AG09319 (cell line): ENCODE measurements at regions not wholly inside any gene's neighbourhood (a gene's known extent, or its start where the extent isn't known, plus 50 kb on each side); places are given as distances from the start of the nearest gene placed in this dataset.
"Not testable (repeated sequence)": the region's sequence is repeated elsewhere in the genome, so short reads cannot be mapped to it uniquely, and the experiment has no call there.

Experiments used
- DNase-seq: peaks from one replicate; pipeline ENCODE4 v3.0.0-alpha.2; 2010; ENCODE audit warnings: low read depth; ENCODE audit errors: extremely low read depth
- TF ChIP-seq, protein P1 (sequence below): IDR thresholded peaks from 2 replicates; pipeline ENCODE4 v1.5.1; 2011; ENCODE audit warnings: low read depth, mild to moderate bottlenecking, inconsistent platforms, low read length, moderate library complexity

DNA sequence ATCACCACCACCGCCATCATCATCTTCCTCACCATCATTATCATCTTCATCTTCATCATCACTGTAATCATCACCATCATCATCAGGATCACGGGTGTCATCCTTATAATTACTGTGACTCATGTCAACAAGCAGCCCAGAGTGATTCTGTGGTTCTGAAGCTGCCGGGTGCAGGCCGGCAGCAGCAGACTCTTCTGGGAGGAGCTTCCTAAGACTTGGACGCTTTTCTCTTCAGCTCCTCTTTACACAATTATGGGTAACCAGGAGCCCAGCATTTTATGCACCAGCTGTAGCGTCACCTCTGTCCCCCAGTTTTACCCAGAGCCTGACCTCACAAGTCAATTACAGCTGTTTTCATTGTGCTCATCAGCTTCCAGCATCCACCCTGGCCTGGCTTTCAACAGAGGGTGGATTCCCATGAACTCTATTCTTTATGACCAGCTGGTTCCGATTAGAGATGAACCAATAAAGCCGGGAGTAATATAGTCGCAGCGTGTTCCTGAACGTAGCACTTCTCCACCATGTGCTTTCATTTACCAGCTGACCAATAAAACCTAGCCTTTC is 275.8 kb downstream of the FOXL1 start:
- DNase-seq = peak; percentile 90
- TF ChIP-seq, protein P1, sequence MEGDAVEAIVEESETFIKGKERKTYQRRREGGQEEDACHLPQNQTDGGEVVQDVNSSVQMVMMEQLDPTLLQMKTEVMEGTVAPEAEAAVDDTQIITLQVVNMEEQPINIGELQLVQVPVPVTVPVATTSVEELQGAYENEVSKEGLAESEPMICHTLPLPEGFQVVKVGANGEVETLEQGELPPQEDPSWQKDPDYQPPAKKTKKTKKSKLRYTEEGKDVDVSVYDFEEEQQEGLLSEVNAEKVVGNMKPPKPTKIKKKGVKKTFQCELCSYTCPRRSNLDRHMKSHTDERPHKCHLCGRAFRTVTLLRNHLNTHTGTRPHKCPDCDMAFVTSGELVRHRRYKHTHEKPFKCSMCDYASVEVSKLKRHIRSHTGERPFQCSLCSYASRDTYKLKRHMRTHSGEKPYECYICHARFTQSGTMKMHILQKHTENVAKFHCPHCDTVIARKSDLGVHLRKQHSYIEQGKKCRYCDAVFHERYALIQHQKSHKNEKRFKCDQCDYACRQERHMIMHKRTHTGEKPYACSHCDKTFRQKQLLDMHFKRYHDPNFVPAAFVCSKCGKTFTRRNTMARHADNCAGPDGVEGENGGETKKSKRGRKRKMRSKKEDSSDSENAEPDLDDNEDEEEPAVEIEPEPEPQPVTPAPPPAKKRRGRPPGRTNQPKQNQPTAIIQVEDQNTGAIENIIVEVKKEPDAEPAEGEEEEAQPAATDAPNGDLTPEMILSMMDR = no peak

DNA sequence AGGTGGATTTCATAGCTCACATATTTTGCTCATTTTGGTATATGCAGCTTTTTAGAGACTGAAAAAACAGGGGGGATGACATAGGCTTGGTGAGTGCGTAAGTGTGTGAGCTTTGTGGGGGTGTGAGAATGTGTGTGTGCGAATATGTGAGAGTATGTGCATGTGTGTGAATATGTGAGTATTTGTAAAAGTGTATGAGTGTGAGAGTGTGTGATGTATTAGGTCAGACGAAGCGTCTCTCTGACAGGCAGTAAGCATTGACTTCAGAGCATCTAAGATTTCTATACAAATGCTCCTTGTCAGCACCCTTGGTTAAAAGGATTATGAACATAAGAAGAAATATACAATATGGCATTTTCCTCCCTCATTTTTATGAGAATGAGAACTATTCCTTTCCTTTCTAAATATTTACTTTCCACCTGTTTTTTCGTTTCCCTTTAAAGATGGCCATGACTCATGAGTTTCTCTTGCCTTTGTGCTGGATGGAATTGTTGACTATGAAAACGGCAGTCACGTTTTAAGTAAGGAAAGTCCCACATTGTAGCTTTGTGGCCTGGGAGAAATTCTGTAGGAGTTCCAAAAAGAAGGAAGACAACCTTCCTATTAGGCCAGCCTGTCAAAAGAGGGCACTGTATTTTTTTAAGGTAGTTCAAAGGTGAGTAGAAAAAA is 276.4 kb downstream of the FOXL1 start:
- TF ChIP-seq, protein P1 = no peak
- no peak for DNase-seq

DNA sequence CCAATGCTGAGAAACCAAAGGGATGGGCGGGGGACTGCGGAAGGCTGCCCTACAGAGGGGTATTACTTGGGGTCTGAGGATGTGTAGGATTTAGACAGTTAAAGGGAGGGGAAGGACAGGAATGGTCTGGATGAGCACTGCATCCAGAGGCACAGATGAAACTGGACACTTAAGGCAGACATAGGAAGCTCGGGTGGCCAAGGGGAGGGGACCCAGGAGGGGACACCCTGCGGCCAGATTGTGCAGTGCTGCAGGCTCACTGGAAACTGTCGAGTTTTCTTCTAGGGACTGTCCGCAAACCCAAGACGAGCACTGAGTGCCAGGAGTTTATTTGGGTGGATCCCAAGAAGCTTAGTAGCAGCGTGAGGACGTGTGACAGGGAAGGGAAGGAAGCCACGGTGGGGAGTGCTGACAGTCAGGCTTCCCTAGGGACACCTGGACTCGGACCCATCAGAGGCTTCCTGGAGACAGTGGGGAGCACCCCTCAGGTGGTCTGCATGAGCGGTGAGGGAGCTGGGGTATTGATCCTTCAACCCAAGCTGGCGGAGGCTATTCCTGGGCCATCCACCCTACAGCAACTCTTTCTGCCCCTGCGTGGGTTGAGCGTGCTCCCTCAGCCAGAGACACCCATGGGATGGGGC is 278.7 kb downstream of the FOXL1 start:
- DNase-seq = no peak
- TF ChIP-seq, protein P1 = no peak

DNA sequence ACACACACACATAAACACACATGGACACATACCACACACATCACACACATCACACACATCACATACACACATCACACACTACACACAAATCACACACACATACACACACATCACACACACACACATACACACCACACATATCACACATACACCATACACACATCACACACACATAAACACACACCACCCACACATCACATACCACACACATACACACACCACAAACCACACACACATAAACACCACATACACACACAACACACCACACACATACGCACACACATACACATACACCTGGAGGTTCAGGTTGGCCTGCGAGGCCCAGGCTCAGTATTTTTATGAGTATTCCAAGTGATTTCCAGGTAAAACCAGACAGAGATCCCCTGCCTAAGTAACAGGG is 279.5 kb downstream of the FOXL1 start:
- TF ChIP-seq, protein P1 = no peak

DNA sequence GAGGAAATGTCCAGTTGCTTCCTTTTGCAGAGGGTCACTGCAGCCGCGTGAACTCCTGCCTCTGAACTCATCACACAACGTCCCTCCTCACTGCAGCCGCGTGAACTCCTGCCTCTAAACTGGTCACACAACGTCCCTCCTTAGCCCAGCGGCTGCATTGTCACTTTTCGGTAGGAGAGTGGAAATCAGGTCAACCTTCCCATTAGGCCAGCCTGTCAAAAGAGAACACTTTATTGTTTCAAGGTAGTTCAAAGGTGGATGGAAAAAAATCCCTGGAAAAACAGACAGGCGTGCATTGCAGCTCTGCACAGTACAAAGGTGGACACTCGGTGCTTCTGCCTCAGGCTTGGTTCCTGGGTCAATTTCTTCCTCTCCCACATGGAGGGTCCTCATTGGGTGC is 280.2 kb downstream of the FOXL1 start:
- DNase-seq = no peak
- TF ChIP-seq, protein P1 = no peak

More for the DNA sequence above, 279.5 kb downstream of the FOXL1 start:
- no peak for DNase-seq

DNA sequence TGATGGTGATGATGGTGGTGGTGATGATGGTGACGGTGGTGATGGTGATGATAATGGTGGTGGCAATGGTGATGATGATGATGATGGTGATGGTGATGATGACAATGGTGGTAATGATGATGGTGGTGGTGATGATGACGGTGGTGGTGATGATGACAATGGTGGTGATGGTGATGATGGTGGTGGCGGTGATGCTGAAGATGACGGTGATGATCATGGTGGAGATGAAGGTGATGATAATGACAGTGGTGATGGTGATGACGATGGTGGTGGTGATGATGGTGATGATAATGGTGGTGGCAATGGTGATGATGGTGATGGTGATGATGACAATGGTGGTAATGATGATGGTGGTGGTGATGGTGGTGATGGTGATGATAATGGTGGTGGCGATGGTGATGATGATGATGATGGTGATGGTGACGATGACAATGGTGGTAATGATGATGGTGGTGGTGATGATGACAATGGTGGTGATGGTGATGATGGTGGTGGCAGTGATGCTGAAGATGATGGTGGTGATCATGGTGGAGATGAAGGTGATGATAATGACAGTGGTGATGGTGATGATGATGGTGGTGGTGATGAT is 283.0 kb downstream of the FOXL1 start:
- not testable (repeated sequence) for DNase-seq

DNA sequence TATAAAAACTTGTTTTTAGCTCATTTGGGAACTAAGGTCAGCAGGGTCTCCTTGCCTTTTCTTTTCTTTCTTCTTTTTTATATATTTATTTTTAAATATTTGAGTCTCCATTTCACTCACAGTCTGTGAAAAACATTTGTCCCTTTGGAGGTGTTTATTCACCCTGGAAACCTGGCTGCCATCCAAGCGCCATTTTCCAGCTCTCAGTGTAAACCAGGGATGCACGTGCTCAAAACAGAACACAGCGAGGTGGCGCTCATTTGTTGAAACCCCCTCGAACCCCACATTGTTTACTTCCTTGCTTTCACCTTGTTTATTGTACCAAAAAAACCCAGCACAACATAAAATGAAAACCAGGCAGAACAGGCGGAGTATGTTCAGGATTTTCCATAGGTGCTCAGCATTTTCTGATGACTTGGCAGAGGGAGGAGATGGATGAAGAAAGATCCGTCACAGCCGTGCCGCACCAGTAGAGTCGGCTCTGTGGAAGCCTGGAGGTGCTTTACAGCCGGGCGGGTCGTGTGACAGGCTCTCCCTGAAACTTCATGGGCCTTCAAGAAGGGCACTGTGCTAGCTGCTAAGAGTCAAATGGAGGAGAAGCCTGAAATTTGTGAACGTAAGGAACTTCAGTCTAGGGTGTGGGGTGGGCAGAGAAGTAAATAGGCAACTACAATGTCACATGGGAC is 284.4 kb downstream of the FOXL1 start:
- no peak for DNase-seq
- TF ChIP-seq, protein P1 = no peak
